Keratinocyte (primary cell): ENCODE measurements at regions not wholly inside any gene's neighbourhood (a gene's known extent, or its start where the extent isn't known, plus 50 kb on each side); places are given as distances from the start of the nearest gene placed in this dataset.

ENCODE experiments used
- DNase-seq: peaks from one replicate; pipeline ENCODE4 v3.0.0-alpha.2; 2011; ENCODE audit warnings: low read depth, missing footprints, low spot score
- FAIRE-seq: peaks from 2 replicates; lab custom pipeline; 2011; peaks lifted over from hg19 to GRCh38; lab: Jason Lieb, UNC
- H2AFZ ChIP-seq: 2 replicates; pipeline ENCODE4 v1.6.0; 2012; ENCODE audit warnings: low read length, control low read depth, inconsistent platforms; ENCODE audit not compliant: control insufficient read depth
- H3K27ac ChIP-seq: 2 replicates; pipeline ENCODE4 v1.5.1; 2011; ENCODE audit warnings: low read length; ENCODE audit not compliant: control insufficient read depth, insufficient read depth
- H3K27me3 ChIP-seq: 3 replicates; pipeline ENCODE4 v1.6.0; 2011; ENCODE audit warnings: low read length; ENCODE audit not compliant: control insufficient read depth, insufficient read depth; ENCODE audit errors: extremely low read depth
- H3K36me3 ChIP-seq, 2 experiments: 2 replicates in 1 of 2; 3 replicates in 1 of 2; pipeline ENCODE4 v1.5.1; 2011; ENCODE audit warnings: low read length in 2 of 2, mild to moderate bottlenecking in 1 of 2; ENCODE audit not compliant: control insufficient read depth in 2 of 2, insufficient read depth in 2 of 2; ENCODE audit errors: extremely low read depth in 1 of 2
- H3K4me1 ChIP-seq: 3 replicates; pipeline ENCODE4 v1.5.1; 2011; ENCODE audit warnings: low read length; ENCODE audit not compliant: control insufficient read depth, insufficient read depth; ENCODE audit errors: extremely low read depth
- H3K4me2 ChIP-seq: 3 replicates; pipeline ENCODE4 v1.6.0; 2011; ENCODE audit warnings: low read depth, low read length; ENCODE audit not compliant: control insufficient read depth, insufficient read depth; ENCODE audit errors: extremely low read depth
- H3K4me3 ChIP-seq, 3 experiments: fragments of 200-600 bp in 1 of 3; sonication (generic) in 1 of 3; 2 replicates in 2 of 3; 3 replicates in 1 of 3; pipeline ENCODE4 v1.5.1; 2011 to 2016; ENCODE audit warnings: low read length in 3 of 3, mild to moderate bottlenecking in 3 of 3, control low read depth in 2 of 3, inconsistent platforms in 1 of 3, low read depth in 1 of 3, mixed read lengths in 1 of 3, mixed run types in 1 of 3, moderate library complexity in 1 of 3; ENCODE audit not compliant: control insufficient read depth in 2 of 3, insufficient read depth in 2 of 3; ENCODE audit errors: extremely low read depth in 1 of 3
- H3K79me2 ChIP-seq: 2 replicates; pipeline ENCODE4 v1.6.0; 2012; ENCODE audit warnings: low read length; ENCODE audit not compliant: control insufficient read depth, insufficient read depth
- H3K9ac ChIP-seq: 3 replicates; pipeline ENCODE4 v1.6.0; 2011; ENCODE audit warnings: low read length; ENCODE audit not compliant: control insufficient read depth, insufficient read depth; ENCODE audit errors: extremely low read depth
- H3K9me1 ChIP-seq: 3 replicates; pipeline ENCODE4 v1.6.0; 2011; ENCODE audit warnings: low read length; ENCODE audit not compliant: control insufficient read depth, insufficient read depth; ENCODE audit errors: extremely low read depth
- H3K9me3 ChIP-seq: 2 replicates; pipeline ENCODE4 v1.5.1; 2012; ENCODE audit warnings: low read depth, low read length; ENCODE audit not compliant: control insufficient read depth
- H4K20me1 ChIP-seq: 3 replicates; pipeline ENCODE4 v1.6.0; 2011; ENCODE audit warnings: low read length; ENCODE audit not compliant: control insufficient read depth, insufficient read depth; ENCODE audit errors: extremely low read depth
- CTCF ChIP-seq, 3 experiments: IDR thresholded peaks in 1 of 3; conservative IDR thresholded peaks in 1 of 3; optimal IDR thresholded peaks in 1 of 3; 2 replicates in 2 of 3; 3 replicates in 1 of 3; pipeline versions ENCODE3 to v1.5.1; 2011; ENCODE audit warnings: low read length in 3 of 3, mild to moderate bottlenecking in 3 of 3, moderate library complexity in 2 of 3, control low read depth in 1 of 3, inconsistent platforms in 1 of 3; ENCODE audit not compliant: insufficient read depth in 2 of 3; ENCODE audit errors: extremely low read depth in 1 of 3
- EZH2 ChIP-seq: IDR thresholded peaks from one replicate; pipeline ENCODE4 v1.6.1; 2012; ENCODE audit warnings: inconsistent platforms, mild to moderate bottlenecking, low read length, moderate library complexity
- dilution Hi-C: fragments of 300-500 bp; cut with MboI; formaldehyde crosslinking; loops from one replicate; pipeline ENCODE4 v1.7.0; 2020; ENCODE audit warnings: low sequenced_read_pairs; ENCODE audit not compliant: extremely low pct_ligation_motif_present

DNA sequence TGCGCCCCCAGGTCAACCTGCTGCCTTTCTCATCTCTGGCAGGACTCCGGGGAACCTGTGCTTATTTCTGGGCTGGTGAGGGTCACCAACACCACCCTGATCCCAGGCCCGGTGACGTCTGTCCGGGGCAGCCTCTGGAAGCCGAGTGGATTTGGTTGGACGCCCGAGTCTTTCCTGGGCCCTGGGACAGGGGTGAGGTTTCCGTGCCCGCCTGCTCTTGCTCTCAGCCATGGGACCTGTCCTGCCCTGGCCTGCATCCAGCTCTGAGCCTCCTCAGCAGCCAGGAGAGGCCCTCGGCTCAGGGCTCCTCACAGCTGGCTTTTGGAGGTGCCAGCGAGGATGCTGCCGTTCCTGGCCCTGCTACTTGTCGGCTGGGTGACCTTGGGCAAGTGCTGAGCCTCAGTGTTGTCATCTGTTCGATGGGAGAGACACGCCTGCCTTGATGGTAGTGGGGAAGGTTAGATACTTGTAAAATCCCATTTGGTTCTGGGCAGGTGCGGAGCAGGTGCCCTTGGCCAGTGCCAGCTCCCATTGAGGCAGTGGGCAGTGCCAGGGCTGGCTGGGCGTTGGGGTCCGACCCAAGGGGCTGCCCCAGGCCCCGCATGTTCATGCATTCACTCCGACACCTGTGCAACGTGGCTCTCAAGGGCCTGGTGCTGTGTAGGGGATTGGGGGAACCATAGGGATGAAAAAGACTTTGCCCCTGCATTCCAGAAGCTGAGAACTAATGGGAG lies 58.9 kb upstream of the THY1 start:
- H3K9me3 ChIP-seq, result no peaks in the 10 kb centered on the region
- H3K27me3 ChIP-seq, result peaks cover 10% of the 10 kb centered on the region
- H2AFZ ChIP-seq, result no peak overlapping the region
- H3K27ac ChIP-seq, result no peak overlapping the region
- no peak overlapping the region for H3K9ac ChIP-seq
- DNase-seq, result no peak
- H3K79me2 ChIP-seq, result no peaks in the 10 kb centered on the region
- no peaks in the 10 kb centered on the region for H3K9me1 ChIP-seq
- peak overlapping the region; percentile 12 for H3K4me2 ChIP-seq
- no peak for FAIRE-seq
- H3K4me3 ChIP-seq, result no peak overlapping the region
- TF ChIP-seq EZH2 (no peak), CTCF (optimal IDR thresholded peaks at IDR 0.05 in 1 of 3, IDR thresholded peaks at IDR 0.05 in 1 of 3, conservative IDR thresholded peaks at IDR 0.05 in 1 of 3; ENCODE audit: extremely low read depth in 1 of 3, insufficient read depth in 2 of 3, low read length in 3 of 3) (no peak)
- no peaks in the 10 kb centered on the region for H3K36me3 ChIP-seq
- no peaks in the 10 kb centered on the region for H4K20me1 ChIP-seq
- peaks cover 3% of the 10 kb centered on the region for H3K4me1 ChIP-seq
- dilution Hi-C loops, result no loop called here

DNA sequence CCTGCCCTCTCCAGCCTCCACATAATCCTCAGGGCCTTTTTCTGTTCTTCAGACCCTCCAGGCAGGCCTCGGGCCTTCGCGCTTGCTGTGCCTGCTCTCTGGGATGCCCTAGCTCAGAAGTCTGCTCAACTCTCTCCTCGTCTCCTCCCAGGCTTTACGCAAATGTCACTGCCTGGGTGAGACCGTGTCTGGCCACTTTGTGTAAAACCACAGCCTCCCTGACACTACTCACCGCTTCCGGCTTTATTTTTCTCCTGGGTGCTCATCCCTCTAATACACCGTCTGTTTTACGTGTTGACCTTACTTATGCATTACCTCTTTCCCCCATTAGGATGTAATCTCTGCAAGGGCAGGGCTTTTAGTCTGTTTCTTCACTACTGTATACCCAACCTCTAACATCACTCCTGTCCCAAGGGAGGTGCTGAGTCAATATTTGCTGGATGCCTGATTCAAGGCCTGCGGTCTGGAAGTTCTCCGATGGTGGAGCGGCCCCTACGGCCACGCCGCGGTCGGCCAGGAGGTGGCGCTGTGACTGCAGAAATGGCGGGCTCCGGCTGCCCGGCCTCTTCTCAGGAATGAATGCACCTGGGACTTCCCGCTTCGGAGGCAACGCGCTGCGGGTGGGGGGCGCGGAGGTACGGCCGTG lies 58.2 kb upstream of the THY1 start:
- Histone ChIP-seq H3K4me1 (peaks cover 3% of the 10 kb centered on the region), H3K9me1 (no peaks in the 10 kb centered on the region), H3K27ac (no peak overlapping the region), H3K36me3 (no peaks in the 10 kb centered on the region), H3K79me2 (no peaks in the 10 kb centered on the region), H3K4me3 (no peak overlapping the region), H2AFZ (no peak overlapping the region), H4K20me1 (no peaks in the 10 kb centered on the region), H3K27me3 (peaks cover 13% of the 10 kb centered on the region), H3K9me3 (no peaks in the 10 kb centered on the region), H3K4me2 (peak overlapping the region; percentile 12), H3K9ac (no peak overlapping the region)
- dilution Hi-C loops, result no loop called here
- peak; percentile 75 for FAIRE-seq
- DNase-seq, result peak; percentile 42
- TF ChIP-seq CTCF (optimal IDR thresholded peaks at IDR 0.05 in 1 of 3, IDR thresholded peaks at IDR 0.05 in 1 of 3, conservative IDR thresholded peaks at IDR 0.05 in 1 of 3; ENCODE audit: extremely low read depth in 1 of 3, insufficient read depth in 2 of 3, low read length in 3 of 3) (peak; percentile 92 to 94 (median 93)), EZH2 (no peak)
